Activated CD8-positive, alpha-beta memory T cell treated with anti-CD3 and anti-CD28 coated beads, Interleukin-2, amount 10 ng/mL, durations not matched to agents 7 days and 5 days (primary cell): ENCODE measurements at regions not wholly inside any gene's neighbourhood (a gene's known extent, or its start where the extent isn't known, plus 50 kb on each side); places are given as distances from the start of the nearest gene placed in this dataset.

ENCODE experiments used
- ATAC-seq: fragments of 150-1000 bp; cut with Tn5 transposase; one replicate; pipeline ENCODE4 v1.10.0; 2021; ENCODE audit warnings: moderate library complexity
- CTCF ChIA-PET: fragments of 350-600 bp; sonication (Branson Sonifier 250); formaldehyde crosslinking; loops from one replicate; lab custom pipeline; 2021; ENCODE audit warnings: antibody characterized with exemption; lab: Charles Lee
- DNase-seq: peaks from one replicate; pipeline ENCODE4 v3.0.0-alpha.2; 2020
- H3K27ac Mint-ChIP-seq: one replicate; pipeline ENCODE4 v1.8.0; 2021; ENCODE audit warnings: mild to moderate bottlenecking, mixed read lengths
- H3K27me3 Mint-ChIP-seq: one replicate; pipeline ENCODE4 v1.8.0; 2021; ENCODE audit warnings: mixed read lengths
- H3K36me3 Mint-ChIP-seq: one replicate; pipeline ENCODE4 v1.8.0; 2021; ENCODE audit warnings: mild to moderate bottlenecking, mixed read lengths
- H3K4me1 Mint-ChIP-seq: one replicate; pipeline ENCODE4 v1.8.0; 2021; ENCODE audit warnings: mixed read lengths
- H3K4me3 Mint-ChIP-seq: one replicate; pipeline ENCODE4 v1.8.0; 2021; ENCODE audit warnings: mild to moderate bottlenecking, moderate library complexity, mixed read lengths
- H3K9me3 Mint-ChIP-seq: one replicate; pipeline ENCODE4 v1.8.0; 2022; ENCODE audit warnings: low read depth, mixed read lengths

GRCh38 chr16:79426663-79427062 lies 173.9 kb downstream of the MAF start:
- no peaks in the 10 kb centered on the region for H3K4me1 Mint-ChIP-seq
- no peak overlapping the region for H3K4me3 Mint-ChIP-seq
- peaks cover 1% of the 10 kb centered on the region for H3K36me3 Mint-ChIP-seq
- no peak for DNase-seq
- no peaks in the 10 kb centered on the region for H3K9me3 Mint-ChIP-seq
- H3K27ac Mint-ChIP-seq: no peak overlapping the region
- peaks cover 4% of the 10 kb centered on the region for H3K27me3 Mint-ChIP-seq
- CTCF ChIA-PET: no interaction called here
- no peak for ATAC-seq

DNA sequence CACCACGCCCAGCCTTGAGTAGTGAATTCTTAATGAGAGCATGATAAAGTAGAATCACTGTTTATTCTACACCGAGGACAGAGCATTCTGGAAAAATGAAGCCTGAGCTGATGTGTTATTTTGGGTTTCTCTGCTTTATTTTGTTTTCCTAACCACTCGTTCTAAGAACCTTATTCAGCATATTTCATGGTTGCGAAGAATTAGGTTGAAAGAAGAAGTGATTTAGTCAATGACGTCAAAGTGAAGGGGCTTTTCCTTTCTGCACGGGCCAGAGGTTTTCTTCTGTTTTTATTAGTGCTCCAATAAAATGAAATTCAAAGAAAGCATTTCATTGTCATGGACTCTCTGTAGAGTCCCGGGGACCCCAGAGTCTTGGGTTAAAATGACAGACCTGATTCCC lies 178.5 kb downstream of the MAF start:
- Mint-ChIP-seq H3K27me3 (peaks cover 6% of the 10 kb centered on the region), H3K36me3 (peaks cover 1% of the 10 kb centered on the region), H3K4me1 (peaks cover 2% of the 10 kb centered on the region), H3K9me3 (no peaks in the 10 kb centered on the region), H3K27ac (no peak overlapping the region), H3K4me3 (no peak overlapping the region)
- no peak for ATAC-seq
- no peak for DNase-seq
- CTCF ChIA-PET: no interaction called here

DNA sequence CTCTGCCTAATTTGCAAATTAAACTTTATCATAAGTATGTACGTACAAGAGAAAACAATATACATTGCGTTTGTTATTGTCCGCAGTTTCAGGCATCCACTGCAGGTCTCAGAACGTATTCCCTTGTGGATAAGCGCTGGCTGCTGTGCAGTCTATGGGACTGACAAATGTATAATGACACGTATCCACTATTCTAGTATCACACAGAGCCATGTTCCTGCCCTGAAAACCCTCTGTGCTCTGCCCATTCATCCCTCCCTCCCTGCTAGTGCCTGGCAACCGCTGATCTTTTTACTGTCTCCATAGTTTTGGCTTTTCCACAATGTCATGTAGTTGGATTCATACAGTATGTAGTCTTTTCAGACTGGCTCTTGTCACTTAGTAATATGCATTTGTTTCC lies 179.4 kb downstream of the MAF start:
- H3K36me3 Mint-ChIP-seq: peaks cover 1% of the 10 kb centered on the region
- no peak overlapping the region for H3K27ac Mint-ChIP-seq
- no peak for ATAC-seq
- H3K27me3 Mint-ChIP-seq: peaks cover 6% of the 10 kb centered on the region
- H3K9me3 Mint-ChIP-seq: no peaks in the 10 kb centered on the region
- DNase-seq: no peak
- peaks cover 10% of the 10 kb centered on the region for H3K4me1 Mint-ChIP-seq
- CTCF ChIA-PET: no interaction called here
- no peak overlapping the region for H3K4me3 Mint-ChIP-seq

- Mint-ChIP-seq H3K4me1 (peaks cover 15% of the 10 kb centered on the region), H3K9me3 (no peaks in the 10 kb centered on the region), H3K4me3 (no peak overlapping the region), H3K27me3 (peaks cover 6% of the 10 kb centered on the region), H3K36me3 (peaks cover 1% of the 10 kb centered on the region), H3K27ac (no peak overlapping the region)
- DNase-seq: no peak
- ATAC-seq: no peak
- CTCF ChIA-PET: no interaction called here
Observed at GRCh38 chr16:79420493-79420892, 180.0 kb downstream of the MAF start.

DNA sequence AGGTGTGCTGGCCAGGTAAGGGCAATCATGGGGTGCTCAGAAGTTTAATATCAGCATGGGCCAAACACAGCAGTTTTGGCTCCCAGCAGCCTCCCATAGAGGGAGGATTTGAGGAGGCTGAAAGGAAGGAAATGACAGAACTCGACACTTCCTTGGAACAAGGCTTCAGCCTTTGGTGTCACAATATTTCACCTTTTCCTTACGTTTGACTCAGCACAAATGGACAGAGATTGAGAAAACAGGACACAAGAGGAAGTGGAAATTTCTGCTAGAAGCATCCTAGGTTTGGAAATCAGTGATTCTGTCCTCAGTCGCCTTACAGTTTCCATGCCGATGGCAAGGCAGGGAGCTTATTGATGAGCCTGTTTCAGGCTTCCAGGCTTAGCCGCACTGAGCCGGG lies 181.4 kb downstream of the MAF start:
- peaks cover 15% of the 10 kb centered on the region for H3K4me1 Mint-ChIP-seq
- no peak for DNase-seq
- ATAC-seq: no peak
- H3K4me3 Mint-ChIP-seq: no peak overlapping the region
- no peaks in the 10 kb centered on the region for H3K9me3 Mint-ChIP-seq
- CTCF ChIA-PET: no interaction called here
- H3K36me3 Mint-ChIP-seq: peaks cover 1% of the 10 kb centered on the region
- H3K27me3 Mint-ChIP-seq: peaks cover 6% of the 10 kb centered on the region
- H3K27ac Mint-ChIP-seq: no peak overlapping the region

DNA sequence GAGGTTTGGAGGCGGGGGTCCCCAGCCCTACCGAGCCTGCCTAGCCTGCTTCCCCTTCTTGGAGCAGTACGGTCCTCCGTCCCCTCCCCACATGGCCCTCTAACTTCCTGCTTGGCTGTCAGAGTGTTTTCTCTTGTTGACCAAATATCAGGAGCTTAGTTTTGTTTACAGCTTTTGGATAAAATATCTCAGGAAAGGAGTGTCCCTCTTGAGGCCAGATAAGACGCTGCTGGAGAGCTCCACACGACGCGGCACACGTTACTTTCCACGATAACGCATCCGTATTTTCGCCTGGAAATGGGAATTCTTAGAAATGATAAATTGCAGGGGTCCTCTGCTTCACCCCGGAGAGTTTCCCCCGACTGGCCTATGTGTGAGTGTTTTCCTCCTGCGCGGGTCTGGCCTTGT lies 182.9 kb downstream of the MAF start:
- no peak overlapping the region for H3K27ac Mint-ChIP-seq
- no peak overlapping the region for H3K4me3 Mint-ChIP-seq
- ATAC-seq: no peak

GRCh38 chr16:79415983-79416640 lies 184.4 kb downstream of the MAF start:
- peak overlapping the region; percentile 18 for H3K4me3 Mint-ChIP-seq
- CTCF ChIA-PET: interaction anchor here (0.7 to 1.2 kb wide), 2 partner anchors 59 to 213 kb away, joined by 3 read pairs; no protein-coding TSS in a partner anchor
- H3K27me3 Mint-ChIP-seq: peaks cover 2% of the 10 kb centered on the region
- no peaks in the 10 kb centered on the region for H3K9me3 Mint-ChIP-seq
- H3K36me3 Mint-ChIP-seq: no peaks in the 10 kb centered on the region
- H3K27ac Mint-ChIP-seq: peak overlapping the region; percentile 19
- peak; percentile 71 for ATAC-seq
- peak; percentile 50 for DNase-seq
- H3K4me1 Mint-ChIP-seq: peaks cover 20% of the 10 kb centered on the region

More for the DNA sequence above, 182.9 kb downstream of the MAF start:
- H3K4me1 Mint-ChIP-seq: peaks cover 15% of the 10 kb centered on the region
- no peaks in the 10 kb centered on the region for H3K36me3 Mint-ChIP-seq
- DNase-seq: no peak
- CTCF ChIA-PET: no interaction called here
- no peaks in the 10 kb centered on the region for H3K9me3 Mint-ChIP-seq
- peaks cover 2% of the 10 kb centered on the region for H3K27me3 Mint-ChIP-seq

- H3K4me3 Mint-ChIP-seq: no peak overlapping the region
- CTCF ChIA-PET: no interaction called here
- no peak overlapping the region for H3K27ac Mint-ChIP-seq
Observed at GRCh38 chr16:79412783-79413225, 187.7 kb downstream of the MAF start.

GRCh38 chr16:79411805-79412204 lies 188.7 kb downstream of the MAF start:
- Mint-ChIP-seq H3K27ac (no peak overlapping the region), H3K36me3 (no peaks in the 10 kb centered on the region), H3K27me3 (no peaks in the 10 kb centered on the region), H3K4me1 (peaks cover 16% of the 10 kb centered on the region), H3K9me3 (no peaks in the 10 kb centered on the region), H3K4me3 (no peak overlapping the region)
- ATAC-seq: no peak
- no peak for DNase-seq
- CTCF ChIA-PET: no interaction called here

More at GRCh38 chr16:79412783-79413225, 187.7 kb downstream of the MAF start:
- Mint-ChIP-seq H3K36me3 (no peaks in the 10 kb centered on the region), H3K4me1 (peaks cover 20% of the 10 kb centered on the region), H3K27me3 (no peaks in the 10 kb centered on the region), H3K9me3 (no peaks in the 10 kb centered on the region)
- DNase-seq (no peak), ATAC-seq (no peak)

- DNase-seq: no peak
- Mint-ChIP-seq H3K9me3 (no peaks in the 10 kb centered on the region), H3K4me1 (peaks cover 12% of the 10 kb centered on the region), H3K4me3 (no peak overlapping the region), H3K27me3 (no peaks in the 10 kb centered on the region), H3K36me3 (no peaks in the 10 kb centered on the region), H3K27ac (no peak overlapping the region)
- CTCF ChIA-PET: no interaction called here
- ATAC-seq: no peak
Observed at GRCh38 chr16:79411357-79411756, 189.2 kb downstream of the MAF start.

DNA sequence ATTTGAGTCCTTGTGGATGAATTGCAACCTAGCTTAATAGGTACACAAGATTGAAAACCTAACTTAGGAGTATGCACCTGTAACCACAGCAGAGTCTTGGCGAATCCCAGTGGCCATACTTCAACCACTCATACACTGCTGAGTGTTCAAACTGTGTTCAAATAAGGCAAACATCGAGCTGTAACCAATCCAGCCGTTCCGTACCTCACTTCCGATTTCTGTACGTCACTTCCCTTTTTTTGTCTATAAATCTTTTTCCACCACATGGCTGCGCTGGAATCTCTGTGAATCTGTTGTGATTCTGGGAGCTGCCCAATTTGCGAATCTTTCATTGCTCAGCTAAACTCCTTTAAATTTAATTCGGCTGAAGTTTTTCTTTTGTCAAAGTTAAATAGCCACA lies 190.6 kb downstream of the MAF start:
- no peak overlapping the region for H3K27ac Mint-ChIP-seq
- ATAC-seq: no peak
- peaks cover 6% of the 10 kb centered on the region for H3K27me3 Mint-ChIP-seq
- H3K4me3 Mint-ChIP-seq: no peak overlapping the region
- H3K4me1 Mint-ChIP-seq: peaks cover 5% of the 10 kb centered on the region
- H3K36me3 Mint-ChIP-seq: no peaks in the 10 kb centered on the region
- H3K9me3 Mint-ChIP-seq: no peaks in the 10 kb centered on the region
- no peak for DNase-seq
- CTCF ChIA-PET: no interaction called here

DNA sequence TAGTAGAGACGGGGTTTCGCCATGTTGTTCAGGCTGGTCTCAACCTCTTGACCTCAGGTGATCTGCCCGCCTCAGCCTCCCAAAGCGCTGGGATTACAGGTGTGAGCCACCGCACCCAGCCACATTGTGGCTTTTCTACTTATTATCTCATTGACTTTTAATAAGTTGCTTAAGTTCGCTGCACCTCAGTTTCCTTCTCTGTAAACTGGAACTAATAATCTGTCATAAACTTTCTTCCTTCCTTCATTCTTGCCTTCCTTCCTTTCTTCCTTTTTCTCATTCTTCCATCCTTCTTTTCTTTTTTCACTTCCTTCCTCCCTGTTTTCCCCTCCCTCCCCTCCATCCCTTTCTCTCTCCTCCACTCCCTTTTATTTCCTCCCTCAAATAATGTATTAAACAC lies 192.2 kb downstream of the MAF start:
- Mint-ChIP-seq H3K27ac (no peak overlapping the region), H3K4me3 (no peak overlapping the region), H3K9me3 (peaks cover 2% of the 10 kb centered on the region), H3K4me1 (peaks cover 5% of the 10 kb centered on the region), H3K36me3 (no peaks in the 10 kb centered on the region), H3K27me3 (peaks cover 8% of the 10 kb centered on the region)
- DNase-seq (no peak), ATAC-seq (no peak)
- CTCF ChIA-PET: no interaction called here

DNA sequence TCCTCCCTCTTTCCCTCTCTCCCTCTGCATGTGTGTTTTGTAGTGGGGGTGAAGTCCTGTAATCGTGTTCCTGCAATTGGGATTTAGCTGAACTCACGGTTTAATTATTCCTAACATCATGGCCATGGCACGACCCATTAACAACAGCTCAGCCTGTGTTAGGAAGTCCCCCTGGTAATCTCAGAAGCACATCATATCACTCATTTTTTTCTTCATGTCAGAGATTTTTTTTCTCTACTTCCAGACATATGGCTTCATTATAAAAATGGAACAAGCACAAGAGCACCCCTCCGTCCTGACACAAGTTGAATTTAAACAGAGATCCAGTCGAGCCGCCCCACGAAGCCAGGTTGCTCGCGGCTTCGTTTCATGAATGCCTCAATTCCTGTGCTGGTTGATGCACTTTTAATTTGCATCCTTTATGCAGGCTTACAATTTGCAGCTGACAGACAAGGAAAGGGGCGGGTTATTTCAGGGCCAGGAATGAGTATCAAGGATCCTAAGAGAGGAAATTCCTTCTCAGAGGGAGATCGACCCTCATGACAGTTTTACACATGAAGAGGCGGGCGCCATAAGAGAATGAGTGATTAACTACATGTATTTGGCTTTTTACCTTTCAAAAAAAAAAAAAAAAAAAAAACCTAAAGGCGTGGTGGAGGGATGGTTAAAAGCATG lies 192.9 kb downstream of the MAF start:
- H3K27me3 Mint-ChIP-seq: peaks cover 8% of the 10 kb centered on the region
- CTCF ChIA-PET: no interaction called here
- ATAC-seq: no peak
- no peak overlapping the region for H3K4me3 Mint-ChIP-seq
- H3K36me3 Mint-ChIP-seq: no peaks in the 10 kb centered on the region
- peaks cover 5% of the 10 kb centered on the region for H3K4me1 Mint-ChIP-seq
- DNase-seq: no peak
- H3K9me3 Mint-ChIP-seq: peaks cover 2% of the 10 kb centered on the region
- no peak overlapping the region for H3K27ac Mint-ChIP-seq

GRCh38 chr16:79407005-79407404 lies 193.5 kb downstream of the MAF start:
- ATAC-seq (no peak), DNase-seq (no peak)
- Mint-ChIP-seq H3K36me3 (no peaks in the 10 kb centered on the region), H3K9me3 (peaks cover 2% of the 10 kb centered on the region), H3K4me1 (peaks cover 5% of the 10 kb centered on the region), H3K4me3 (no peak overlapping the region), H3K27ac (no peak overlapping the region), H3K27me3 (peaks cover 8% of the 10 kb centered on the region)
- CTCF ChIA-PET: no interaction called here
